Medulla oblongata (tissue), 1 donor: ENCODE measurements at regions not wholly inside any gene's neighbourhood (a gene's known extent, or its start where the extent isn't known, plus 50 kb on each side); places are given as distances from the start of the nearest gene placed in this dataset.

Experiments used
- DNase-seq: peaks from one replicate; pipeline ENCODE4 v3.0.0-alpha.2; 2015; ENCODE audit errors: extremely low spot score

GRCh38 chr6:105664931-105665330 is 262.0 kb upstream of the PREP start:
- no peak for DNase-seq

DNA sequence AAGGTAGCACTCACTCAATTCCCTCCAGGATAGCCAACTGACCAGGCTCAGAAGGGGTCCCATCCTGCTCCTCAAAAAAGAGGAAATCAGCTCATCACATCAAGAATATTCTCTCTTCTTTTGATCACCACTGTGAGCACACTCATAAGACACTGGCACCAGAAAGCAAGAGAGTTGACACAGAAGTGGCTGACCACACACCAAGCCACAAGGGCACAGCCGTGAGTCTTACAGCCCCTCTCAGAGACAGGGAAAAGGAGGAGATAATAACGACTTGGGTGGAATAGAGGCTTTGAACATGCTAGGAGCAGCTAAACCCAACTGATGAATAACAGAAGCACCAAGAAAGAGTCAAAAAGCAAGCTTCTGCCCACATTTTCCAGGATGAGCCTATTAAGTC is 249.1 kb upstream of the PREP start:
- DNase-seq = no peak

DNA sequence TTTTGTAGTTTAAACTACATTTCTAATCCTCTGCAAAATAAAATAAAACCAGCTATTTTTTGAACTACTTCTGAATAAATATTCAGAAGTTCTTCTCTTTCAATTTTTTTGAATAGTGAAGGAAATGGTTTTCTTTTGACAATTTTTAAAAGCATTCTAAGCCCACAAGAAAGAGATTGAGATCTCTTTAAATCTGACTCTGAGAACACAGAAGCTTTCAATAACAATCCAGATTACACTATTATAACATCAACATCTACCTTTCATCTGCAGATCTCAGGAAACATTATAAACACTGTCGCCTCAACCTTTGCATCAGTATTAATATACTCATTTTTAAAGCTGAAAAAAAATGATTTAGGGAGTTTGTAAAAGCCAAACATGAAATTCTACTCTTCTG is 247.5 kb upstream of the PREP start:
- DNase-seq = no peak

DNA sequence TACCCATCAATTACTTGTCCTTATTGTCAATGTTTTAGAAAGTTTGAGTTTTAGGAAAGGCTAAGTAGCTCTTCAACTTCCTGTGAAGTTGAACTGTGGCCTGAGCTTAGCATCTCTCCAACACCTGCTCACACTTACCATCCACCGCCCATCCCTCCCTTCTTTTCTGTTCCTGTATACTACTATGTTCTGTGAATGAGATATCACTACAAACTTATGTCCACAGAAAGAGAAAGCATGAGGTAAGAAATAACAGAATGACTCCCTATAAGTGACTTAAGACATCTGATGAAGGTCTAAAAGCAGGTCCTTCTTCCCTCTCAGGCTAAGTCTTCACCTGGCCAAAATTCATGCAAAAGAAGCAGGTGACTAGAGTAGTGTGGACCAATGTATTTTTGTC is 246.3 kb upstream of the PREP start:
- DNase-seq = no peak

DNA sequence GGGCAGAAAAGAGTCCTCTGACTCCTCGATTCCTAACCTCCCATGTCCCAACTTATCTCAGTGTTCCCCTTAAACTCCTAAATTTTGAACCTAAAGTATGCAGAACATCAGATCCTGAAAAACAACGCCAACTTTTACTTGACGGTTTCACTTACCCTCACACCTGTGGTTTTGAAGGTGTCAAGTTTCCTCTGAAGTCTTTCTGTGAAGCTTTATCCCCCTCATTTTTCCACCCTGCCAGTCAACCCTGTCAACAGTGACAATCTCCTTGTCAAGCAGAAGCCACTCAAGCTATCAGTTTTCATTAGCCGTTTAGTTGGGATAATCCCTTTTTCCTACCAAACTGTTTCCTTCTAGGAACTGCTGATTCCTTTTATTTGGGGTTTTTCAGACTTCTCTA is 245.4 kb upstream of the PREP start:
- DNase-seq = no peak

GRCh38 chr6:105646391-105646867 is 243.5 kb upstream of the PREP start:
- no peak for DNase-seq

GRCh38 chr6:105645958-105646357 is 243.1 kb upstream of the PREP start:
- DNase-seq = no peak

DNA sequence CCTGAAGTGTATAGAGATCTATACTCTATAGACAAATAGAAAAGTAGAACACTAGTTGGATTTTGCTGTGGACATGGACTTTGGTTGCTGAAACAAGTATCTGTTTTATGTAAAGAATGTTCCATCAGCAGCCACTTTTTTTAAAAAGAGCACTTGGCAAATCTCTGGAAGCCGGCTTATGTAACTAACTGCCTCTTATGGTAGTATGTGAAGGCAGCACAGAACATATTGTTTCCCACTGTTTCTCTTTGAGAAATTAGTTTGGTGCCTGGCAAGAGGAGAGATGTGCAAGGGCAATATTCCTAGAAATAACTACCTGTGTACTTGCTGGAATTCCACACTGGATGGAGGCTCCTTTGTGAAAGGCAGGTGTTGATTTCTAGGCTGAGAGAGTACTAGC is 242.3 kb upstream of the PREP start:
- DNase-seq = no peak

- no peak for DNase-seq
Observed at GRCh38 chr6:105644691-105645090, 241.8 kb upstream of the PREP start.

DNA sequence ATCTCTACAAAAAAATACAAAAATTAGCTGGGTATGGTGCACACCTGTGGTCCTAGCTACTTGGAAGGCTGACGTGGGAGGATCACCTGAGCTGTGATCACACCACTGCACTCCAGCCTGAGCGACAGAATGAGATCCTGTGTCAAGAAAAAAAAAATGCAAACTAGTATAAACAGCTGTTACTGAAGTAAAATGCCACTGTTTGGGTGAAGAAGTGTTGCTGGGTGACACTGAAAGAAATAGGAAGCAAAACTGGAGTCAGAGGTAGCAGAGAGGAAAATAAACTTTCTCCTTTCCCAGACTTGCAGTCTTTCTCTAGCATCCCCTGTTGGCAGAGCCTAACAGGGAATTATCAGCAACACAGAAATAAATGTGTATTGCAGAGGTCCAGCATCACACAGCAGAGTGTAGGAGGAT is 241.2 kb upstream of the PREP start:
- DNase-seq = peak; percentile 7

DNA sequence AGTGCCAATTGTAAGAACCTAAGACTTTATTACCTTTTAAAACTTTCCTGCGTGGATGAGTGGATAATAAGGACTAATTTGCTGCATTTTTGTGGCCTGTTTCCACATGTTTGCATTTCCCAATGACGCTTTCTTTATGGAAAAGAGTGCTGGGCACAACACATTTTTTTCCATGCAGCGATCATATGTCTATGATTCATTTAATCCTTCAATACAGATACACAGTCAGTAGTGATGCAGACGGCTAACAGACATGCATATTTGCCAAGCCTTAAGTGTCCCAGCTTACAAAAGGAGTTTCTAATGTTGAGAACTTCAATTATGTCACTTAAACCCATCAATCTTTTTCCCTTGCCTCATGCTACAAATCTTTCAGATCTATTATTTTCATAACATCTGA is 239.8 kb upstream of the PREP start:
- DNase-seq = no peak

GRCh38 chr6:105641504-105641903 is 238.6 kb upstream of the PREP start:
- no peak for DNase-seq

GRCh38 chr6:105639124-105639523 is 236.2 kb upstream of the PREP start:
- no peak for DNase-seq

DNA sequence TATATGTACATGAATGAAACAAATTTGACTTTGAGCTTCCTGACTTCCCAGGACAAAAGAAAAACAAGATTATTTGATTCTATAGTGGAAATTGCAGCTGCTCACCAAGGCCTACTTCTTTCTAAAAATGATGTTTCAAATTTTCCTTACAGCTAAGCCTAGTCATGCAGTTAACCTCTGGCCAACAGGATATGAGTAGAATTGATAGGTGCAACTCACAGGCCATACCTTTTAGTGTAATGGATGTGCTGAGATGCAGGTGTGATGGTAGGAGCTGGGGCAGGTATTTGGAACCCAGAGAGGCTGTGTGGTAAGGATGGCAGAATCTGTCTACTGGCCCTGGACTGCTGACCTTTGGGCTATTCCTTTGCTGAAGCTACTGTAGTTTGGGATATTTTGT is 230.9 kb upstream of the PREP start:
- no peak for DNase-seq

- DNase-seq = no peak
Observed at GRCh38 chr6:105628156-105628860, 225.4 kb upstream of the PREP start.

GRCh38 chr6:105626295-105627158 is 223.6 kb upstream of the PREP start:
- DNase-seq = no peak

GRCh38 chr6:105624021-105624420 is 221.1 kb upstream of the PREP start:
- no peak for DNase-seq

- DNase-seq = no peak
Observed at GRCh38 chr6:105622226-105622625, 219.3 kb upstream of the PREP start.

DNA sequence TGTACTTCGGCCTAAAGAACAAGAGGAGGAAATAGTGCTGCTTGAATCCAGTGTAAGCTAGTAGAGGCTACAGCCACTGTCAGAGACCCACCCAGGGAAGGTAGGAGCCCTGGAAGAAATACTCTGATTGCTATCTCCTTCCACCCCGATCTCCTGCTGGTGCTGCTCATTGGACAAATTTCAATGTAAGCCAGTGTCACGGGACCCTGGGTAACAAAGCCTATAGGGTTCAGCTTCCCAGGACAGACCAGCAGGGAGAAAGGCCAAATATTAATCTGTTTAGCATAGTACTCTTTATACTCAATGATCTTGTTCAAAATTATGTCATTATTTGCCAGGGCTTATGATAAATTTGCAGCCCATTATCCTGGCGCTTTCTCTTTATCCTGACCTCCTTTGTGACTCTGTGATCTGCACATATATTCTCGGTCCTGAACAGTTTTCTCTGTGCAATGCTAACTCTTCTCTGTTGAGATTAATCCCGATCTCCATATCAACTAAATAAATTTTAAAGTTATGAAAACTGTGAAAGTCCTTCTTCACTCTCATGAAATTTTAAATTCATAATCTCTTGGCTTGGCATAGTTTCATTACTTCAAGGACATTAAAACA is 218.8 kb upstream of the PREP start:
- no peak for DNase-seq

DNA sequence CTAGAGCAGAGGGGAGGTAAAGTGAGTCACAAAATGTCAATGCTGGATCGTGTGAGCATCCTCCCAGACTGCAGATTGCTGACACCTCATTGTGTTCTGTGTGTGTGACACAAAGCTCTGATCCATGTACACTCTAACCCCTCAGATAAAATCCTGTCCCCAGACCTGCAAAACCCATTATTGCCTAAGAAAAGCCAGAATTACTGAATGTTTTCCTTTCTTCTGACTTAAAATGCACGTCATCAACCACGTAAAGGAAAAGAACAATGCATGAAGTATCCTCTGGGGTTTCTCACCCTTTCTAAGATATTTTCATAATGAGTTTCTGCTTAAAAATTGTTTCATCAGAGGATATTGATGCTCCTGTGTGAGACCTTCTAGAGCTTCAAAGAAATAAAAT is 218.0 kb upstream of the PREP start:
- DNase-seq = no peak

GRCh38 chr6:105619971-105620741 is 217.3 kb upstream of the PREP start:
- no peak for DNase-seq

GRCh38 chr6:105618247-105618646 is 215.4 kb upstream of the PREP start:
- DNase-seq = no peak
